ENCODE measurements at regions not wholly inside any gene's neighbourhood (a gene's known extent, or its start where the extent isn't known, plus 50 kb on each side); places are given as distances from the start of the nearest gene placed in this dataset.

GRCh38 chr3:86178095-86178494 is 812.9 kb downstream of the VGLL3 start:
- Histone ChIP-seq H3K27me3 (replicated peaks; ENCODE audit: insufficient read depth, low read length) (no peaks in the 10 kb centered on the region), H3K9me2 (replicated peaks; ENCODE audit: insufficient read depth, low read length) (no peaks in the 10 kb centered on the region), H3K79me2 (ENCODE audit: low read length) (no peaks in the 10 kb centered on the region), H3K9me3 (replicated peaks; ENCODE audit: insufficient read depth, low read length) (no peaks in the 10 kb centered on the region), H3K4me3 (ENCODE audit: low read length) (no peak overlapping the region), H3K4me2 (ENCODE audit: low read depth, low read length) (no peak overlapping the region), H4K20me1 (ENCODE audit: insufficient read depth, low read length) (no peaks in the 10 kb centered on the region), H2AFZ (ENCODE audit: low read length) (no peak overlapping the region), H3F3A (ENCODE audit: insufficient read depth, low read length) (no peaks in the 10 kb centered on the region), H3K9ac (ENCODE audit: low read length) (no peak overlapping the region), H3K27ac (ENCODE audit: low read length) (no peak overlapping the region), H3K36me3 (replicated peaks; ENCODE audit: insufficient read depth, low read length) (no peaks in the 10 kb centered on the region), H3K4me1 (ENCODE audit: low read length) (no peaks in the 10 kb centered on the region)
- no peak for DNase-seq
- TF ChIP-seq EZH2phosphoT487 (IDR thresholded peaks at IDR 0.05; ENCODE audit: low read length) (no peak), EZH2 (optimal IDR thresholded peaks at IDR 0.05; ENCODE audit: low read depth, low read length) (no peak), CTCF (IDR thresholded peaks at IDR 0.05; ENCODE audit: low read length) (no peak)

GRCh38 chr3:86176445-86176784 is 814.5 kb downstream of the VGLL3 start:
- Histone ChIP-seq H3K9ac (ENCODE audit: low read length) (no peak overlapping the region), H3F3A (ENCODE audit: insufficient read depth, low read length) (no peaks in the 10 kb centered on the region), H3K36me3 (replicated peaks; ENCODE audit: insufficient read depth, low read length) (no peaks in the 10 kb centered on the region), H3K4me1 (ENCODE audit: low read length) (no peaks in the 10 kb centered on the region), H2AFZ (ENCODE audit: low read length) (no peak overlapping the region), H4K20me1 (ENCODE audit: insufficient read depth, low read length) (no peaks in the 10 kb centered on the region), H3K9me3 (replicated peaks; ENCODE audit: insufficient read depth, low read length) (no peaks in the 10 kb centered on the region), H3K4me3 (ENCODE audit: low read length) (no peak overlapping the region), H3K4me2 (ENCODE audit: low read depth, low read length) (no peak overlapping the region), H3K27ac (ENCODE audit: low read length) (no peak overlapping the region), H3K79me2 (ENCODE audit: low read length) (no peaks in the 10 kb centered on the region), H3K27me3 (replicated peaks; ENCODE audit: insufficient read depth, low read length) (no peaks in the 10 kb centered on the region), H3K9me2 (replicated peaks; ENCODE audit: insufficient read depth, low read length) (no peaks in the 10 kb centered on the region)
- no peak for DNase-seq
- TF ChIP-seq EZH2 (optimal IDR thresholded peaks at IDR 0.05; ENCODE audit: low read depth, low read length) (no peak), CTCF (IDR thresholded peaks at IDR 0.05; ENCODE audit: low read length) (no peak), EZH2phosphoT487 (IDR thresholded peaks at IDR 0.05; ENCODE audit: low read length) (no peak)

DNA sequence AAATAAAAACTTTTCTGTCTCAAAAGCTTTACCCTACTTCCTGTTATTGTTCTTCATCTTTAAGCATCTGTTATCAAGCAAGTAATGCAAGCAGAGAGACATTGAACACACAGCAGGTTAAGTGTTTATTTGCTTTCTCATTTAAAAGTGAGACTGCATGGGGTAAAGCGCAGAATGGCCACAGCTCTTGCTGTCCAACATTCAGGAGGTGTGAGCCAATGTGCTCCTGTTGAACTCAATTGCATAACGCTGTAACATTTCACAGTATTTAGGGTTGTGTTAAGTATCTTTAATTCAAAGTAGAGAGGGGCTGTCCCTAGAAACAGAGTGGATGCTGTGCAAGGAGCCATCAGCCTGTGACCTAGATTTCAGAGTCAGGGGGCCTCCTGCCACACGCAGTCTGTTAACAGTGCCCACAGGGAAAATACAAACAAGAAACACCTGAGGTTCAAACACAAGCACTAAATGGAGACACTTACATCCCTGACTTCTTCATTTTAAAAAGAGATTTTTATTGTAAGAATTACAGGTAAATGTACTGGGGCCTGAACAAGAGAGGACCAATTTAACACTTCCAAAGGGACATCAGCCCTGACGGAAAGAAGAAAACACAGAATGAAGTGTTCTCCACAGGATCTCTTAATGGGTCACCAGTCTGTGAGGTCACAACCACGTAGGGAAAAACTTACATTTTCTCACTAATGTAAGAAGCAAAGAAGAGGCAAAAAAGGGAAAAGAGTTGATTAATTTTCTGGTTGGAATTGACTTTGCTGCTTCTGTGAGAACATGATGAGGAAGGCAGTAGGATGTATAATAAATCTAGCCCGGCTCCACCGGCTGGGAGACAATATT is 815.1 kb downstream of the VGLL3 start:
- Histone ChIP-seq H3K4me1 (ENCODE audit: low read length) (no peaks in the 10 kb centered on the region), H3K36me3 (replicated peaks; ENCODE audit: insufficient read depth, low read length) (no peaks in the 10 kb centered on the region), H2AFZ (ENCODE audit: low read length) (no peak overlapping the region), H4K20me1 (ENCODE audit: insufficient read depth, low read length) (no peaks in the 10 kb centered on the region), H3K9ac (ENCODE audit: low read length) (no peak overlapping the region), H3K27me3 (replicated peaks; ENCODE audit: insufficient read depth, low read length) (no peaks in the 10 kb centered on the region), H3F3A (ENCODE audit: insufficient read depth, low read length) (no peaks in the 10 kb centered on the region), H3K79me2 (ENCODE audit: low read length) (no peaks in the 10 kb centered on the region), H3K9me2 (replicated peaks; ENCODE audit: insufficient read depth, low read length) (no peaks in the 10 kb centered on the region), H3K9me3 (replicated peaks; ENCODE audit: insufficient read depth, low read length) (no peaks in the 10 kb centered on the region), H3K4me3 (ENCODE audit: low read length) (no peak overlapping the region), H3K27ac (ENCODE audit: low read length) (no peak overlapping the region), H3K4me2 (ENCODE audit: low read depth, low read length) (no peak overlapping the region)
- no peak for TF ChIP-seq EZH2 (optimal IDR thresholded peaks at IDR 0.05; ENCODE audit: low read depth, low read length)
- no peak for TF ChIP-seq EZH2phosphoT487 (IDR thresholded peaks at IDR 0.05; ENCODE audit: low read length)
- no peak for TF ChIP-seq CTCF (IDR thresholded peaks at IDR 0.05; ENCODE audit: low read length)
- no peak for DNase-seq
